ENCODE measurements at regions not wholly inside any gene's neighbourhood (a gene's known extent, or its start where the extent isn't known, plus 50 kb on each side); places are given as distances from the start of the nearest gene placed in this dataset.
"Not testable (repeated sequence)": the region's sequence is repeated elsewhere in the genome, so short reads cannot be mapped to it uniquely, and the experiment has no call there.

DNA sequence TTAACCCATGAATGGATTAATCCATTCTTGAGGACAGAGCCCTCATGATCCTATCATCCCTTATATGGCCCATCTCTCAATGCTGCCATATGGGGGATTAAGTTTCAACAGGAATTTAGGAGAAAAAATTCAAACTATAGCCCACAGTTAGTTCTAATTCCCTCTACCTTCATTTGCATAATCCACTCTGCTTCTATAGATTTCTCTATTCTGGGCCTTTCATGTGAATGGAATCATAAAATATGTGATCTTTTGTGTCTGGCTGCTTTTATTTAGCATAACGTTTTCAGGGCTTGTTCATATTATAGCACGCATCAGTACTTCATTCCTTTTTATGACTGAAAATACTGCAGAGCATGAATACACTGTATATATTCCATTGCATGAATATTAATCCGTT, 55.4 kb downstream of the CTSL start:
- Histone ChIP-seq H3K27me3 (ENCODE audit: control insufficient read depth, insufficient read depth) (no peaks in the 10 kb centered on the region), H3K9me3 (ENCODE audit: control insufficient read depth, low read length) (no peaks in the 10 kb centered on the region), H3K27ac (ENCODE audit: low read length) (no peak overlapping the region), H3K4me3 (ENCODE audit: low read length) (no peak overlapping the region), H3K4me1 (ENCODE audit: control insufficient read depth, insufficient read depth, low read length) (no peaks in the 10 kb centered on the region)
- 88% methylated on average over 3 of the region's 3 CpGs for WGBS
- intact Hi-C loops (cut with DNase I) = no loop called here
- DNase-seq (no peak), ATAC-seq (no peak)

DNA sequence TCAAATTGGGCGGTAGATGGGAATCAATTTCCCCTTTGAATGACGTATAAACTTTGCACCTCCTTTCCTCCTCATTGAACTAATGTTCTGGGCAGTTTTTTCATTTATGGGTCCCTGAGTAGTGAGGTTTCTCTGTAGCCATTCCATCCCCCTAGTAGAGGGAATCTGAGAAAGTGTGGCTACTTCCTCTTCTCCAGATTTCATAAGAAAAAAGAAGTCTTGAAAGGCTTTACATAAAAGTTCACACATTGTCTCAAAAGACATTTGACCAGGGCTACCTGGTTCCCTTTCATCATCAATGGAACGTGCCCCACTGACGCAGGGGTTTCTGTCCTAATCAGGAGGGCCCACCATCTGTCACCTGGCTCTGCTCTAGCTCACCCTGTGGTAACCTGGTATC, 57.3 kb downstream of the CTSL start:
- H3K27me3 ChIP-seq (ENCODE audit: control insufficient read depth, insufficient read depth) = no peaks in the 10 kb centered on the region
- 85% methylated on average over 4 of the region's 4 CpGs for WGBS
- intact Hi-C loops (cut with DNase I) = no loop called here
- no peak for DNase-seq
- no peaks in the 10 kb centered on the region for H3K9me3 ChIP-seq (ENCODE audit: control insufficient read depth, low read length)
- no peak overlapping the region for H3K27ac ChIP-seq (ENCODE audit: low read length)
- no peak for ATAC-seq
- H3K4me3 ChIP-seq (ENCODE audit: low read length) = no peak overlapping the region
- no peaks in the 10 kb centered on the region for H3K4me1 ChIP-seq (ENCODE audit: control insufficient read depth, insufficient read depth, low read length)

DNA sequence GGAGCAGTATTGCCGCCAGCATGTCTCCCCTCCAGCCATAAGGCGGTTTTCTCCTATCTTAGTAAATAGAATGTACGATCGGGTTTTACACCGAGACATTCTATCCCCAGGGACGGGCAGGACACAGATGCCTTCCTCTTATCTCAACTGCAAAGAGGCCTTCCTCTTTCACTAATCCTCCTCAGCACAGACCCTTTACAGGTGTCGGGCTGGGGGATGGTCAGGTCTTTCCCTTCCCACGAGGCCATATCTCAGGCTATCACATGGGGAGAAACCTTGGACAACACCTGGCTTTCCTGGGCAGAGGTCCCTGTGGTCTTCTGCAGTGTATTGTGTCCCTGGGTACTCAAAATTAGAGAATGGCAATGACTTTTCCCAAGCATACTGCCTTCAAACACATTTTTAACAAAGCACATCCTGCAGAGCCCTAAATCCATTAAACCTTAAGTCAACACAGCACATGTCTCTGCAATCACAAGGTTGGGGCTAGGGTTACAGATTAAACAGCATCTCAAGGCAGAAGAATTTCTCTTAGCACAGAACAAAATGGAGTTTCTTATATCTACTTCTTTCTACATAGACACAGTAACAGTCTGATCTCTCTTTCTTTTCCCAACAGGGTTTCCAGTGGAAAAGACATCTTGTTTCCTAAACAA, 59.5 kb downstream of the CTSL start:
- not testable (repeated sequence) for H3K27ac ChIP-seq (ENCODE audit: low read length)

DNA sequence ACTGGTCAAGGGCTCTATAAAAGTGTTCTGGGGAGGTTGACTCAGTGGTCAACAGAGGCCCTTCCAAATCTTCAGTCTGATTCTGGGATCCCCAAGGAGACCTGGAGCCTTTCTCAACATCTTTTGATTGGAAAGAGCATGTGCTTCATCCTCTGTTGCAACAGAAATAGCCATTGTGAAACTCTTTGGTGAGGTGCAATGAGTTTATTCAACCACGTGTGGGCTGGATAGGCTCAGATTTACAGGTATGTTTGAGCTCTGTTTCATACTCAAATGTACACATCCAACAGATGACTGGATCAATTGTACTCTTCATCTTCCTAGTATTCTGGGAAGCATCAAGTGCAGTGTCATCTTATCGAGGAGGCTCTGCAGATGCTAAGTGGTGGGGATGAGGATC, 60.5 kb downstream of the CTSL start:
- 85% methylated on average over 2 of the region's 2 CpGs for WGBS
- H3K27me3 ChIP-seq (ENCODE audit: control insufficient read depth, insufficient read depth) = no peaks in the 10 kb centered on the region
- no peak overlapping the region for H3K27ac ChIP-seq (ENCODE audit: low read length)
- no peak overlapping the region for H3K4me3 ChIP-seq (ENCODE audit: low read length)
- intact Hi-C loops (cut with DNase I) = no loop called here
- ATAC-seq (no peak), DNase-seq (no peak)
- no peaks in the 10 kb centered on the region for H3K9me3 ChIP-seq (ENCODE audit: control insufficient read depth, low read length)
- H3K4me1 ChIP-seq (ENCODE audit: control insufficient read depth, insufficient read depth, low read length) = no peaks in the 10 kb centered on the region

More for the DNA sequence above, 59.5 kb downstream of the CTSL start:
- DNase-seq; H3K9me3 ChIP-seq (ENCODE audit: control insufficient read depth, low read length); H3K4me1 ChIP-seq (ENCODE audit: control insufficient read depth, insufficient read depth, low read length); H3K4me3 ChIP-seq (ENCODE audit: low read length); H3K27me3 ChIP-seq (ENCODE audit: control insufficient read depth, insufficient read depth); intact Hi-C loops (cut with DNase I); ATAC-seq: not testable (repeated sequence)
- WGBS = 50% methylated on average over 8 of the region's 8 CpGs

DNA sequence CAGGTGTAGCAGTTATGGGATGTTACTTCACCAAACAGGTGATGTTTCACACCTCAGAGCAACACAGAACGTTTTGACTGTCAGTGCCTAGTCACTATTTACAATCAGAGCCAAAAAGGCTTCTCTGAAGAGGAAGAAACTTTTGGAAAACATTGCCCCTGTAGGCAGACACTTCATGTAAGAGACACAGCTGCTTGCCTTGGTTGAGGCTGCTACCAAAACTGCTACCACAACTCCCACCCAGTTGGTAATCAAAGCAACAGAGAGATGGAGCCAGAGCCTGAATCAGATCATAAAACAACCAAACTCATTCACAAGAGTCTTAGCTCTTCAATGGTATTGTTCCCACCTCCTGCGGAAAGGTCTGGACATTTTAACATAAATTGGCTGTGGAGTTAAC, 61.0 kb downstream of the CTSL start:
- DNase-seq (no peak), ATAC-seq (no peak)
- intact Hi-C loops (cut with DNase I) = no loop called here
- H3K4me3 ChIP-seq (ENCODE audit: low read length) = no peak overlapping the region
- WGBS = 69% methylated on average over 2 of the region's 2 CpGs
- no peaks in the 10 kb centered on the region for H3K9me3 ChIP-seq (ENCODE audit: control insufficient read depth, low read length)
- no peaks in the 10 kb centered on the region for H3K27me3 ChIP-seq (ENCODE audit: control insufficient read depth, insufficient read depth)
- no peaks in the 10 kb centered on the region for H3K4me1 ChIP-seq (ENCODE audit: control insufficient read depth, insufficient read depth, low read length)
- H3K27ac ChIP-seq (ENCODE audit: low read length) = no peak overlapping the region

DNA sequence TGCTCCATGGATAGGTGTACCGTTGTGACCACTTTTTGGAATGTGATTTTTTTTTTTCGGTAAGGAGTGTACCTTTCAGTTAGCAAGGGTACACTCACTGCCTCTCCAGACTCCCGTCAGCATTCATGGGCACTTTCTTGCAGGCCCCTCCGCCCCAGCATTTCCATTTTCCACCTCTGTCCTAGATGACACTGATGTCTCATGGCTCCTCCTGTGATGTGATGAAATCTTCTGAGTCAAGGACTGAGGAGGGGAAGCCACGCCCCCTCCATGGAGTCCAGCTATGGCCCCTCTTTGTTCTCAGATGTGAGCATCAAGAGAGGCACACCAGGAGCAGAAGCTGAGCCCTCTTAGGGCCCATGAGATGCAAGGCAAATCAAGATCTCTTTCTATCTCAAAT, 61.8 kb downstream of the CTSL start:
- H3K9me3 ChIP-seq (ENCODE audit: control insufficient read depth, low read length) = no peaks in the 10 kb centered on the region
- DNase-seq = no peak
- H3K4me1 ChIP-seq (ENCODE audit: control insufficient read depth, insufficient read depth, low read length) = no peaks in the 10 kb centered on the region
- WGBS = 90% methylated on average over 5 of the region's 5 CpGs
- H3K4me3 ChIP-seq (ENCODE audit: low read length) = no peak overlapping the region
- intact Hi-C loops (cut with DNase I) = no loop called here
- no peaks in the 10 kb centered on the region for H3K27me3 ChIP-seq (ENCODE audit: control insufficient read depth, insufficient read depth)
- ATAC-seq = no peak
- no peak overlapping the region for H3K27ac ChIP-seq (ENCODE audit: low read length)

DNA sequence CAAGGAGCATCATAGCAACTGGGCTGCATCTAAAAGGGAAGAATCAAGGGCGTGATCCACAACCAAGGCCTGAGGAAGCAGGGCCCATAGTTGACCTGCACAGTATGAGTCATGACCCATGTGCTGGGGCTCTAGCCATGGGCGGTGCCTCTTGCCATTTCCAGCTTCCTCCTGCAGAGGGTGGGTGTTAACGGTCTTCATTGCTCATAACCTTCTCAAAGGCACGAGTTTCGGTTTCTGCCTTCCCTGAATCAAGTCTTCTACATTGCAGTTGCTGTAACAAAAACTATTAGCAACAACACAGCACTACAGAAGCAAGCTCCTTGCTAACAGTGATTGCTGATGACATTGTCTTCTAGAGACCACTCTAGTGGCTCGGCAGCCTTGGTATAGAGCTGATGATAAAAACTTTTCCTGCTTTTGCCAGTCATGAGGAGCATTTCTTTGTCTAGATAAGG, 66.9 kb downstream of the CTSL start:
- ATAC-seq (peak; percentile 93 to 99), DNase-seq (peak; percentile 77 to 85 (median 84))
- intact Hi-C loops (cut with DNase I) = no loop called here
- Histone ChIP-seq H3K4me1 (ENCODE audit: control insufficient read depth, insufficient read depth, low read length) (no peaks in the 10 kb centered on the region), H3K27ac (ENCODE audit: low read length) (no peak overlapping the region), H3K27me3 (ENCODE audit: control insufficient read depth, insufficient read depth) (no peaks in the 10 kb centered on the region), H3K9me3 (ENCODE audit: control insufficient read depth, low read length) (no peaks in the 10 kb centered on the region), H3K4me3 (ENCODE audit: low read length) (no peak overlapping the region)
- 69% methylated on average over 6 of the region's 6 CpGs for WGBS

DNA sequence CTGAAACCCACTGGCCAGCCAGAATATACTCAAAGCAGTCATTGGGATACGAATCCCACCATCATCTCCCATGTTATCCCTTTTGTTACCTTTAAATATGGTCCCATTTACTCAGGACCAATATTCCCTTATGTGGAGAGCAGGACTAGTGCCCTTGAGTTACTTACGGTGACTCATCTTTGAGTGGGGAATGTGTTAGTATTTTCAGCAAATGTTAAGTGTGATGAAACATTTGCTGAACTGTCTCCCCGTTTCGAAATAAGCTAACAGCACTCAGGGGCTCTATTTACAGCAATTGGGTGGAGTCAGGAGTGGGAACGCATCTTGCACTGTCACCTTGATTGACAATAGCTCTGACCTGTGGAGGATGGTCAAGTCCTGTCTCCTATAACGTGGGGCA, 67.4 kb downstream of the CTSL start:
- no peaks in the 10 kb centered on the region for H3K4me1 ChIP-seq (ENCODE audit: control insufficient read depth, insufficient read depth, low read length)
- no peak overlapping the region for H3K27ac ChIP-seq (ENCODE audit: low read length)
- no peak for DNase-seq
- no peak overlapping the region for H3K4me3 ChIP-seq (ENCODE audit: low read length)
- WGBS = 59% methylated on average over 6 of the region's 6 CpGs
- no peaks in the 10 kb centered on the region for H3K27me3 ChIP-seq (ENCODE audit: control insufficient read depth, insufficient read depth)
- peak; percentile 43 to 65 for ATAC-seq
- H3K9me3 ChIP-seq (ENCODE audit: control insufficient read depth, low read length) = no peaks in the 10 kb centered on the region
- intact Hi-C loops (cut with DNase I) = no loop called here

DNA sequence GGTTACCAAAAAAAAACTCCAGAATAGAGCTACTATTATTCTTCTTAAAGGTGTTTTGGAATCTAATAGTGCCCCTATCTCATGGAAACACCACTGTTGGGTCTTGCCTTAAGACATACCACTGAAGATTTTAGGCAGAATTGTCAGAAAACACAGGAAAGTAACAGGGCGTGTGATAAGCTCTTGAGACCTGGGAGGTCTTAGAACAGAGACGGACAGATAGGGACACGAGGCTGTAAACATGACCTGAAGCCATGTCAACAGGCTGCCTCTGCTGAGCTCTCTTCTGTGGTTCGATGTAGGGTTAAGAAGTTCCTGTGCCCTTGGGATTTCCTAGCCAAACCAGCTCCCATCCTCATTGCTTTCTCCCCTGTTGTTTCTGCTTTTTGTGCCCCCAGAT, 69.3 kb downstream of the CTSL start:
- WGBS = 63% methylated on average over 4 of the region's 4 CpGs
- no peak overlapping the region for H3K4me3 ChIP-seq (ENCODE audit: low read length)
- no peak for ATAC-seq
- H3K27ac ChIP-seq (ENCODE audit: low read length) = no peak overlapping the region
- intact Hi-C loops (cut with DNase I) = no loop called here
- no peak for DNase-seq
- no peaks in the 10 kb centered on the region for H3K27me3 ChIP-seq (ENCODE audit: control insufficient read depth, insufficient read depth)
- H3K9me3 ChIP-seq (ENCODE audit: control insufficient read depth, low read length) = no peaks in the 10 kb centered on the region
- H3K4me1 ChIP-seq (ENCODE audit: control insufficient read depth, insufficient read depth, low read length) = no peaks in the 10 kb centered on the region

DNA sequence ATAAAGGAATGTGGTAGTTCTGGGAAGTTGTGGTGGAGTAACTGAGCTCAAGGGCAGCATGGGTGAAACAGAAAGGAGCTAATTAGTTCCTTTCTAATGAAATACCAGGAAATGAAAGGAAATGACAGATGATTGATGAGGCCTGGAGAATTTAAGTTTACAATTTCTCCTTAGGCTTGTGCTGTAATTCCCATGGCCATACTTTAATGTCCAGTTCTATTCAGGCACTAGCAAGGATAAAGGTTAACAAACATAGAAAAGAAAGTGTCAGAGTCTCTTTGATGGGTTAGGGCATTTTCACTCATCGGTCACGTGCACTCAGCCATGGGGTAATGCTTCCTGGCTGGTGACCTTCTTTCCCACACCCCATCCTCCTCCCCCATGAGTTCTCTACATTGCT, 70.3 kb downstream of the CTSL start:
- no peak overlapping the region for H3K27ac ChIP-seq (ENCODE audit: low read length)
- ATAC-seq (no peak), DNase-seq (no peak)
- no peaks in the 10 kb centered on the region for H3K27me3 ChIP-seq (ENCODE audit: control insufficient read depth, insufficient read depth)
- H3K4me3 ChIP-seq (ENCODE audit: low read length) = no peak overlapping the region
- H3K4me1 ChIP-seq (ENCODE audit: control insufficient read depth, insufficient read depth, low read length) = no peaks in the 10 kb centered on the region
- no peaks in the 10 kb centered on the region for H3K9me3 ChIP-seq (ENCODE audit: control insufficient read depth, low read length)
- intact Hi-C loops (cut with DNase I) = no loop called here
- WGBS = 71% methylated on average over 2 of the region's 2 CpGs

DNA sequence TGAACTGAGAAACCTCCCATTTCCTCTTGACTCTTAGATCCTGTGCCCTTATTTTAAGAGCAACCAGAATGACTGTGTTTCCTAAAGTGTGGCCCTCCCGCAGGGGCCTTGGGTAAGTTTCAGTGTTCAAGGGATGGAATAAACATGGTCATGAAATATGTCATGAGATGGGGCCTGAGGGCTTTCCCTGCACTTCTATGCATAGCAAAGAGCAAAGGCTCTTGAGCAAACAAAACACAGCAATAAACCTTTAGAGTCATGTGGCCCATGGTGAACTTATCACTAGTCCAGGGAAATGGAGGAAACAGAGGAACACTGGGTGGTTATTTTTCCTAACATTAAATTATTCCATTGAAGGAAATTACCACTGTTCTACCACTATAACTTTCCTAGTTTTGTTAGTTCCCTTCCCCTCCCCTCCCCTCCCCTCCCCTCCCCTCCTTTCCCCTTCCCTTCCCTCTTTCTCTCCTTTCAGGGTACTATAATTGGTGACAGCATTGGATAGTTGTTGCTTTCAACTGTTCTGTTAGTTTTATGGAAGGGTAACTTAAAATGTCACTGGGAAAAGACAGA, 72.4 kb downstream of the CTSL start:
- Histone ChIP-seq H3K4me3 (ENCODE audit: low read length) (no peak overlapping the region), H3K27me3 (ENCODE audit: control insufficient read depth, insufficient read depth) (no peaks in the 10 kb centered on the region), H3K27ac (ENCODE audit: low read length) (no peak overlapping the region), H3K4me1 (ENCODE audit: control insufficient read depth, insufficient read depth, low read length) (no peaks in the 10 kb centered on the region), H3K9me3 (ENCODE audit: control insufficient read depth, low read length) (no peaks in the 10 kb centered on the region)
- intact Hi-C loops (cut with DNase I) = no loop called here
- peak in 1 of 2 donors; percentile 49 for ATAC-seq
- WGBS = 86% methylated on average over 1 of the region's 1 CpG
- DNase-seq = no peak

DNA sequence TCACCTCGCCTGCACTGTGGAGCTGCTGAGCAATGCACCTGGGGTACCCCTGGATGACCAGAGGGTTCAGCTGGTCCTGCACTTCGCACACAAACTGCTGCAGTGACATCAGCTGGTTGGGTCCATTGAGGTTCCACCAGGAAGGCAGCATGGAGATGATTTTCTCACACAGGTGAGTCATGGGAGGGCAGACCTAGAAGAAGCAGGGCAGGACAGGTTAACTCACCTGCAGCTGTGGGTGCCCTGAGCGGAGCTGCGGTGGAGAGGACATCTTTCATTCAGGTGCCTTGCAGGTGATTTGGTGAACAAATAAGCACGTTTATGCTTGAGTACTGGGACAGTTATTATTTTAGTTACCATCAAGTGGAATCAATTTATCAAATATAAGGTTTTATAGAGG, 73.6 kb downstream of the CTSL start:
- Histone ChIP-seq H3K4me1 (ENCODE audit: control insufficient read depth, insufficient read depth, low read length) (no peaks in the 10 kb centered on the region), H3K27me3 (ENCODE audit: control insufficient read depth, insufficient read depth) (no peaks in the 10 kb centered on the region), H3K27ac (ENCODE audit: low read length) (no peak overlapping the region), H3K9me3 (ENCODE audit: control insufficient read depth, low read length) (no peaks in the 10 kb centered on the region), H3K4me3 (ENCODE audit: low read length) (no peak overlapping the region)
- 87% methylated on average over 5 of the region's 5 CpGs for WGBS
- DNase-seq (no peak), ATAC-seq (no peak)
- intact Hi-C loops (cut with DNase I) = no loop called here

Data from right cardiac atrium (tissue), 5 donors.